Activated naive CD8-positive, alpha-beta T cell treated with anti-CD3 and anti-CD28 coated beads, Interleukin-2, amount 50 U/mL, for 24 hours (primary cell): ENCODE measurements at regions not wholly inside any gene's neighbourhood (a gene's known extent, or its start where the extent isn't known, plus 50 kb on each side); places are given as distances from the start of the nearest gene placed in this dataset.
"Not testable (repeated sequence)": the region's sequence is repeated elsewhere in the genome, so short reads cannot be mapped to it uniquely, and the experiment has no call there.

Source experiments
- ATAC-seq: fragments of 150-1000 bp; cut with Tn5 transposase; one replicate; pipeline ENCODE4 v1.10.0; 2021
- DNase-seq: peaks from one replicate; pipeline ENCODE4 v3.0.0; 2021
- H3K27ac Mint-ChIP-seq: one replicate; pipeline ENCODE4 v1.8.0; 2021; ENCODE audit warnings: mild to moderate bottlenecking, mixed read lengths
- H3K27me3 Mint-ChIP-seq: one replicate; pipeline ENCODE4 v1.8.0; 2021; ENCODE audit warnings: mixed read lengths
- H3K36me3 Mint-ChIP-seq: one replicate; pipeline ENCODE4 v1.8.0; 2021; ENCODE audit warnings: low read depth, mixed read lengths
- H3K4me1 Mint-ChIP-seq: one replicate; pipeline ENCODE4 v1.8.0; 2021; ENCODE audit warnings: mixed read lengths
- H3K4me3 Mint-ChIP-seq: one replicate; pipeline ENCODE4 v1.8.0; 2021; ENCODE audit warnings: mild to moderate bottlenecking, moderate library complexity, mixed read lengths
- H3K9me3 Mint-ChIP-seq: one replicate; pipeline ENCODE4 v1.8.0; 2021; ENCODE audit warnings: mixed read lengths

- Mint-ChIP-seq H3K4me3 (no peak overlapping the region), H3K9me3 (peaks cover 68% of the 10 kb centered on the region), H3K27me3 (no peaks in the 10 kb centered on the region), H3K4me1 (no peaks in the 10 kb centered on the region), H3K36me3 (peaks cover 20% of the 10 kb centered on the region), H3K27ac (no peak overlapping the region)
- no peak for ATAC-seq
- no peak for DNase-seq
These were observed 1366.0 kb downstream of the UQCRFS1 start for GRCh38 chr19:27846944-27847343.

GRCh38 chr19:27844261-27844660, 1368.7 kb downstream of the UQCRFS1 start:
- H3K4me3 Mint-ChIP-seq = no peak overlapping the region
- peaks cover 67% of the 10 kb centered on the region for H3K9me3 Mint-ChIP-seq
- no peak overlapping the region for H3K27ac Mint-ChIP-seq
- H3K36me3 Mint-ChIP-seq = peaks cover 22% of the 10 kb centered on the region
- no peaks in the 10 kb centered on the region for H3K4me1 Mint-ChIP-seq
- no peak for ATAC-seq
- DNase-seq = no peak
- no peaks in the 10 kb centered on the region for H3K27me3 Mint-ChIP-seq

GRCh38 chr19:27843861-27844260, 1369.1 kb downstream of the UQCRFS1 start:
- Mint-ChIP-seq H3K27me3 (no peaks in the 10 kb centered on the region), H3K36me3 (peaks cover 22% of the 10 kb centered on the region), H3K9me3 (peaks cover 67% of the 10 kb centered on the region), H3K4me3 (no peak overlapping the region), H3K4me1 (no peaks in the 10 kb centered on the region), H3K27ac (no peak overlapping the region)
- ATAC-seq = no peak
- DNase-seq = no peak

GRCh38 chr19:27833031-27833430, 1379.9 kb downstream of the UQCRFS1 start:
- Mint-ChIP-seq H3K9me3 (peaks cover 8% of the 10 kb centered on the region), H3K4me3 (no peak overlapping the region), H3K27ac (no peak overlapping the region), H3K27me3 (no peaks in the 10 kb centered on the region), H3K36me3 (peaks cover 13% of the 10 kb centered on the region), H3K4me1 (peaks cover 1% of the 10 kb centered on the region)
- DNase-seq (no peak), ATAC-seq (no peak)

GRCh38 chr19:27828829-27829228, 1384.1 kb downstream of the UQCRFS1 start:
- Mint-ChIP-seq H3K27ac (no peak overlapping the region), H3K4me1 (peaks cover 1% of the 10 kb centered on the region), H3K4me3 (no peak overlapping the region), H3K9me3 (no peaks in the 10 kb centered on the region), H3K27me3 (no peaks in the 10 kb centered on the region), H3K36me3 (peaks cover 15% of the 10 kb centered on the region)
- ATAC-seq (no peak), DNase-seq (no peak)

GRCh38 chr19:27824108-27824507, 1388.8 kb downstream of the UQCRFS1 start:
- Mint-ChIP-seq H3K4me1 (peaks cover 1% of the 10 kb centered on the region), H3K4me3 (no peak overlapping the region), H3K27ac (no peak overlapping the region), H3K9me3 (peaks cover 23% of the 10 kb centered on the region), H3K36me3 (peaks cover 28% of the 10 kb centered on the region), H3K27me3 (no peaks in the 10 kb centered on the region)
- ATAC-seq = no peak
- DNase-seq = no peak

- H3K27ac Mint-ChIP-seq = no peak overlapping the region
These were observed 1390.6 kb downstream of the UQCRFS1 start for GRCh38 chr19:27822336-27822735.

GRCh38 chr19:27821418-27822018, 1391.4 kb downstream of the UQCRFS1 start:
- Mint-ChIP-seq H3K36me3 (peaks cover 31% of the 10 kb centered on the region), H3K27me3 (no peaks in the 10 kb centered on the region), H3K9me3 (peaks cover 44% of the 10 kb centered on the region), H3K27ac (no peak overlapping the region), H3K4me3 (no peak overlapping the region), H3K4me1 (no peaks in the 10 kb centered on the region)
- DNase-seq (no peak), ATAC-seq (no peak)

More at GRCh38 chr19:27822336-27822735, 1390.6 kb downstream of the UQCRFS1 start:
- DNase-seq = no peak
- H3K4me3 Mint-ChIP-seq = no peak overlapping the region
- ATAC-seq = no peak
- no peaks in the 10 kb centered on the region for H3K4me1 Mint-ChIP-seq
- H3K27me3 Mint-ChIP-seq = no peaks in the 10 kb centered on the region
- peaks cover 38% of the 10 kb centered on the region for H3K9me3 Mint-ChIP-seq
- H3K36me3 Mint-ChIP-seq = peaks cover 26% of the 10 kb centered on the region

GRCh38 chr19:27815985-27816384, 1397.0 kb downstream of the UQCRFS1 start:
- ATAC-seq = no peak
- no peak for DNase-seq
- Mint-ChIP-seq H3K27me3 (no peaks in the 10 kb centered on the region), H3K36me3 (peaks cover 23% of the 10 kb centered on the region), H3K4me1 (no peaks in the 10 kb centered on the region), H3K9me3 (peaks cover 45% of the 10 kb centered on the region), H3K27ac (no peak overlapping the region), H3K4me3 (no peak overlapping the region)

- not testable (repeated sequence) for H3K4me3 Mint-ChIP-seq, DNase-seq, ATAC-seq, H3K4me1 Mint-ChIP-seq, H3K27me3 Mint-ChIP-seq, H3K27ac Mint-ChIP-seq
- Mint-ChIP-seq H3K36me3 (peaks cover 22% of the 10 kb centered on the region), H3K9me3 (peaks cover 41% of the 10 kb centered on the region)
These were observed 1398.1 kb downstream of the UQCRFS1 start for GRCh38 chr19:27814834-27815233.

- peaks cover 22% of the 10 kb centered on the region for H3K36me3 Mint-ChIP-seq
These were observed 1398.7 kb downstream of the UQCRFS1 start for GRCh38 chr19:27814274-27814673.

GRCh38 chr19:27806471-27807070, 1406.4 kb downstream of the UQCRFS1 start:
- ATAC-seq = no peak
- H3K27ac Mint-ChIP-seq = no peak overlapping the region
- DNase-seq = no peak
- no peaks in the 10 kb centered on the region for H3K4me1 Mint-ChIP-seq
- peaks cover 28% of the 10 kb centered on the region for H3K36me3 Mint-ChIP-seq
- no peaks in the 10 kb centered on the region for H3K27me3 Mint-ChIP-seq
- peaks cover 5% of the 10 kb centered on the region for H3K9me3 Mint-ChIP-seq
- no peak overlapping the region for H3K4me3 Mint-ChIP-seq

More at GRCh38 chr19:27814274-27814673, 1398.7 kb downstream of the UQCRFS1 start:
- H3K27me3 Mint-ChIP-seq, H3K27ac Mint-ChIP-seq, H3K4me1 Mint-ChIP-seq, DNase-seq, H3K4me3 Mint-ChIP-seq, ATAC-seq: not testable (repeated sequence)
- peaks cover 41% of the 10 kb centered on the region for H3K9me3 Mint-ChIP-seq

GRCh38 chr19:27805848-27806247, 1407.1 kb downstream of the UQCRFS1 start:
- Mint-ChIP-seq H3K27ac (no peak overlapping the region), H3K36me3 (peaks cover 33% of the 10 kb centered on the region), H3K4me1 (no peaks in the 10 kb centered on the region), H3K4me3 (no peak overlapping the region), H3K27me3 (no peaks in the 10 kb centered on the region), H3K9me3 (peaks cover 5% of the 10 kb centered on the region)
- DNase-seq = no peak
- no peak for ATAC-seq

- not testable (repeated sequence) for ATAC-seq, H3K27ac Mint-ChIP-seq, H3K27me3 Mint-ChIP-seq, H3K9me3 Mint-ChIP-seq, H3K4me1 Mint-ChIP-seq, DNase-seq, H3K4me3 Mint-ChIP-seq
- peaks cover 48% of the 10 kb centered on the region for H3K36me3 Mint-ChIP-seq
These were observed 1410.7 kb downstream of the UQCRFS1 start for GRCh38 chr19:27802293-27802692.

- Mint-ChIP-seq H3K4me1 (peaks cover 17% of the 10 kb centered on the region), H3K4me3 (no peak overlapping the region), H3K27ac (peak overlapping the region; percentile 23), H3K27me3 (no peaks in the 10 kb centered on the region), H3K36me3 (peaks cover 34% of the 10 kb centered on the region), H3K9me3 (no peaks in the 10 kb centered on the region)
- no peak for ATAC-seq
- DNase-seq = no peak
These were observed 1416.4 kb downstream of the UQCRFS1 start for GRCh38 chr19:27796540-27796939.
